ENCODE measurements at regions not wholly inside any gene's neighbourhood (a gene's known extent, or its start where the extent isn't known, plus 50 kb on each side); places are given as distances from the start of the nearest gene placed in this dataset.

- TF ChIP-seq TAF1 (IDR thresholded peaks at IDR 0.05; ENCODE audit: borderline replicate concordance, low read depth, low read length) = no peak
- TF ChIP-seq POLR2A (IDR thresholded peaks at IDR 0.05; ENCODE audit: low read depth, low read length) = no peak
These were observed 241.8 kb upstream of the MSX2 start for GRCh38 chr5:174482607-174483024.

Data from GM12892 (cell line).